Mucosa of descending colon (tissue), 3 donors: ENCODE measurements at regions not wholly inside any gene's neighbourhood (a gene's known extent, or its start where the extent isn't known, plus 50 kb on each side); places are given as distances from the start of the nearest gene placed in this dataset.

Source experiments
- ATAC-seq: fragments of 200-7000 bp; cut with Tn5 transposase; one replicate; pipeline ENCODE4 v1.9.1; 2020; ENCODE audit warnings: mild to moderate bottlenecking, moderate library complexity
- DNase-seq, 3 donors: peaks; one replicate each; pipeline ENCODE4 v3.0.0-alpha.2; 2020
- H3K36me3 ChIP-seq: fragments of 200-600 bp; one replicate; pipeline ENCODE4 v1.8.0; 2021; ENCODE audit warnings: low read depth, mild to moderate bottlenecking
- H3K4me1 ChIP-seq: fragments of 200-600 bp; one replicate; pipeline ENCODE4 v1.8.0; 2021; ENCODE audit warnings: low read depth, mild to moderate bottlenecking
- H3K4me3 ChIP-seq: fragments of 200-600 bp; one replicate; pipeline ENCODE4 v1.8.0; 2021; ENCODE audit warnings: mild to moderate bottlenecking
- H3K9me3 ChIP-seq: fragments of 200-600 bp; one replicate; pipeline ENCODE4 v1.8.0; 2021; ENCODE audit warnings: mild to moderate bottlenecking
- CTCF ChIP-seq: fragments of 200-600 bp; IDR thresholded peaks from one replicate; pipeline ENCODE4 v1.8.0; 2022; ENCODE audit warnings: antibody characterized with exemption, mild to moderate bottlenecking
- intact Hi-C, 2 donors: fragments of 100-400 bp; cut with DNase I in 1 of 2; cut with micrococcal nuclease in 1 of 2; formaldehyde crosslinking; loops; one replicate each; pipeline versions ENCODE4 v1.11.0 to v1.11.1; 2022; cut with DNase I, micrococcal nuclease
- donor health status: DM: no; HTN: no; CAD: no; lungs with moderate emphysema.
- donor health status: DM: no; HTN: no; CAD: no.
- donor health status: DM: no; HTN: yes; CAD: no.

- TF ChIP-seq CTCF, result no peak
- no peaks in the 10 kb centered on the region for H3K36me3 ChIP-seq
- no peak for ATAC-seq
- no peak overlapping the region for H3K4me3 ChIP-seq
- H3K4me1 ChIP-seq, result no peaks in the 10 kb centered on the region
- DNase-seq, result no peak
- intact Hi-C loops, result no loop called here
- no peaks in the 10 kb centered on the region for H3K9me3 ChIP-seq
These were observed 51.6 kb upstream of the LYRM9 start for GRCh38 chr17:27944546-27945332.

GRCh38 chr17:27945333-27945616 is 52.1 kb upstream of the LYRM9 start:
- Histone ChIP-seq H3K4me1 (no peaks in the 10 kb centered on the region), H3K9me3 (no peaks in the 10 kb centered on the region), H3K36me3 (no peaks in the 10 kb centered on the region), H3K4me3 (no peak overlapping the region)
- ATAC-seq (no peak), DNase-seq (no peak)
- intact Hi-C loops, result no loop called here
- TF ChIP-seq CTCF, result no peak

GRCh38 chr17:27945953-27946352 is 52.8 kb upstream of the LYRM9 start:
- intact Hi-C loops, result no loop called here
- H3K36me3 ChIP-seq, result no peaks in the 10 kb centered on the region
- H3K4me1 ChIP-seq, result no peaks in the 10 kb centered on the region
- H3K9me3 ChIP-seq, result no peaks in the 10 kb centered on the region
- TF ChIP-seq CTCF, result no peak
- no peak overlapping the region for H3K4me3 ChIP-seq
- ATAC-seq (no peak), DNase-seq (no peak)

- Histone ChIP-seq H3K9me3 (no peaks in the 10 kb centered on the region), H3K4me1 (no peaks in the 10 kb centered on the region), H3K4me3 (no peak overlapping the region), H3K36me3 (no peaks in the 10 kb centered on the region)
- intact Hi-C loops, result no loop called here
- DNase-seq, result no peak
- no peak for TF ChIP-seq CTCF
- no peak for ATAC-seq
These were observed 53.3 kb upstream of the LYRM9 start for GRCh38 chr17:27946513-27946912.

GRCh38 chr17:27947005-27947406 is 53.8 kb upstream of the LYRM9 start:
- H3K4me1 ChIP-seq, result no peaks in the 10 kb centered on the region

More at GRCh38 chr17:27947005-27947406, 53.8 kb upstream of the LYRM9 start:
- intact Hi-C loops, result no loop called here
- DNase-seq (no peak), ATAC-seq (no peak)
- Histone ChIP-seq H3K4me3 (no peak overlapping the region), H3K9me3 (no peaks in the 10 kb centered on the region), H3K36me3 (no peaks in the 10 kb centered on the region)
- no peak for TF ChIP-seq CTCF
